GM18951 (cell line): ENCODE measurements at regions not wholly inside any gene's neighbourhood (a gene's known extent, or its start where the extent isn't known, plus 50 kb on each side); places are given as distances from the start of the nearest gene placed in this dataset.

Experiments
- POLR2A ChIP-seq: IDR thresholded peaks from 4 replicates; pipeline ENCODE4 v1.6.1; 2011; ENCODE audit warnings: mild to moderate bottlenecking; ENCODE audit not compliant: insufficient read length, insufficient read depth; ENCODE audit errors: extremely low read depth
- in situ Hi-C: fragments of 300-500 bp; cut with MboI; formaldehyde crosslinking; loops from one replicate; pipeline ENCODE4 v1.12.0; 2022; ENCODE audit warnings: low sequenced_read_pairs, mixed read lengths, inconsistent platforms; ENCODE audit not compliant: unreplicated experiment

DNA sequence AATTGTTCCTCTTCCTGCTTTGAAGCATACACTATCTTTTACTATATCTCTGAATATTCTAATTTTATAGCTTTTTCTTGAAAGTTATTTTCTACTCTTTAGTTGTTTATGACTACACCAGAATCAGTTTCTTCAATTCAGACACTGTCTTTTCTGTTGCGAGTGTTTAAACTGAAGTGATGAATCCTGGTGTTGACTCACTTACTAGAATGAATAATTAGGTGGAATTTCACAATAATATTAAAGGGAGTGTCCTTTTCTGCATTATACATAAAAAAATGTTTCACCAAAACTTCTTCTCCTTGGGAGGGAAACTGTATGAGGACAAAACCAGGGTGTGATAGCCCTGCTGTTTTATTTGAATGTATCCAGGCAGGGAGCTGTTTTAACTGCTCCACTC is 1383.1 kb downstream of the C4orf33 start:
- in situ Hi-C loops: no loop called here
- TF ChIP-seq POLR2A: no peak

DNA sequence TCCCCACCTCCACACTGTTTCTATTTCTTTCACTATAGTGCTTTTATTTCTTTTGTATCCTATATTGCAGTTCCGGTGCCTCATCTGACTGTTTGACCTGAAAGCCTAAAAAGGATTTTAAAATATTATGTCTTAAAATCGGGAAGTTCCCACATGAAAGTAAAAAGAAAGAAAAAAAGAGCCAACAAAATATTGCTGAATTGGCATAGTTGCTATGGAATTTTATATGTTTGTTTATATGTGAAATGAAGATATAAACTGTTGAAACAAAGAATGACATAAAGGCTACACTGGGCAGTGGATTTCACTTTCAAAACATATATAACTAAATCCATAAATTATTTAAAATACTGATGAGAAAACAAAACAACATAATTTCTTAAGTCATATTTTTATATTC is 1383.7 kb downstream of the C4orf33 start:
- in situ Hi-C loops: no loop called here
- TF ChIP-seq POLR2A: no peak

DNA sequence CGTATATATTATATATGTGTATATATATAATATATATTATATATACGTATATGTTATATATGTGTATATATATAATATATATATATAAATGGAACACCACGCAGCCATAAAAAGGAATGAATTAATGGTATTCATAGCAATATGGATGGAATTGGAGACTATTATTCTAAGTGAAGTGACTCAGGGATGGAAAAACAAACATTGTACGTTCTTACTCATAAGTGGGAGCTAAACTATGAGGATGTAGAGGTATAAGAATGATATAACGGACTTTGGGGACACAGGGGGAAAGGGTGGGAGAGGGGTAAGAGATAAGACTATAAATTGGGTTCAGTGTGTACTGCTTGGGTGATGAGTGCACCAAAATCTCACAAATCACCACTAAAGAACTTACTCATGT is 1388.9 kb downstream of the C4orf33 start:
- in situ Hi-C loops: no loop called here
- no peak for TF ChIP-seq POLR2A

DNA sequence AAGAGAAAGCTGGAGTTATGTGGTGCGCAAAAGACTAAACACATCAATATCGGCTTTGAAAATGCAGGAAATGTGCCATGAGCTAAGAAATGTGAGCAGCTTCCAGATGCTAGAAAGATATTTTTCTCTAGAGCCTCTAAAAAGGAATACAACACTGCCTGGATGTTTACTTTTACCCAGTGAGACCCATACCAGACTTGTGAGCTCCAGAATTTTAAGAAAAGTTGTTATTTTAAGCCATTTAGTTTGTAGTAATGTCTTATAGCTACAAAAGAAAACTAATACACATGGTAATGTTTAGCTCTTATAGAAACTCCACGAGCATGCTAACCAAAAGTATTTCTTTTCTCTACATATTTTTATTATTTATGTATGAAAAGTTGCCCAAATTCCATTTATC is 1389.4 kb downstream of the C4orf33 start:
- in situ Hi-C loops: no loop called here
- no peak for TF ChIP-seq POLR2A

DNA sequence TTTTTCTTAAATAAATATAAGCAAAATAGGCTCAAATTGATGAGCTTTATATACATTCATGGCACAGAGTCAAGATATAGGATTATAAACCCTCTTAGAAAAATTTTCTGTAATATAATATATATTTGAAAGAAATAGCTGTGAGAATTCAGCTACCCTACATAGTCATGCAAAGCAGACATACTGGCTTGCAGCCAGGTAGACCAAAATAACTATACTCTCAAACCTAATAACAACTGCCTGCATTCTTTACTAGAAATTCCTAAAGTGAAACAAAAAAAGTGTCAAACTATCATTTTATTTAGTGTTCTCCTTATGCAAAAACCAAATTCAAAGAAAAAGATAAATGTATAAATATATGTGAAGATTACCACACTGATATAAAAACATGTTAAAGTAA is 1390.2 kb downstream of the C4orf33 start:
- in situ Hi-C loops: no loop called here
- no peak for TF ChIP-seq POLR2A

DNA sequence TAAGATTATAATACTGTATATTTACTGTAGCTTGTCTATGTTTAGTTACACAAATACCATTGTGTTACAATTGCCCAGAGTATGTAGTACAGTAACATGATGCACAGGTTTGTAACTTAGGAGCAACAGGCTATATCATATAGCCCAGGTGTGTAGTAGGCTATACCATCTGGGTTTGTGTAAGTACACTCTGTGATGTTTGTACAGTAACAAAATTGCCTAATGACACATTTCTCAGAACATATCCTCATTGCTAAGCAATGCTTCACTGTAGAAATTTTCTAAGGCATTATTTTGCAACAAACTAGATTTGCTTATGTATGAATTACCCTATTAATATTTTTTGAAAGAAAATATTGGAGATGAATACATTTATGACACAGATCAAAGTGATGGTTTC is 1390.9 kb downstream of the C4orf33 start:
- TF ChIP-seq POLR2A: no peak
- in situ Hi-C loops: no loop called here

DNA sequence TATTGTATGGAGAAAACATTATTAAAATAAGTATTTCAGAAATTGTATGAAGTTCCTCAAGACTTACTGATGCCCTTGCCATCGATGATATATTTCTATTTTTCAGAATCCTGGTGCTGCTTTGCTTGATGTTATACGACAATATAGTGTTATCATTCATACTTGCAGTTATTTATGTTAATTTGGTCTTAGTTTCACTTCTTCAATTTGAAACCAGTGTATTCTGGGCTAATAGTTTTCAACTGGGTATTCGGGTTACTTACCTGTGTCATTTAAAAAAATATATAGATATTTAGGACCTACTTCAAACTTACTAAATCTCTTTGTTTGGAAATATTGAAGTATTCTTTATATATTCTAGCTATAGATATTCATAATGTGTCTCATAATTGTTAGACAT is 1414.7 kb downstream of the C4orf33 start:
- TF ChIP-seq POLR2A: no peak
- in situ Hi-C loops: no loop called here

DNA sequence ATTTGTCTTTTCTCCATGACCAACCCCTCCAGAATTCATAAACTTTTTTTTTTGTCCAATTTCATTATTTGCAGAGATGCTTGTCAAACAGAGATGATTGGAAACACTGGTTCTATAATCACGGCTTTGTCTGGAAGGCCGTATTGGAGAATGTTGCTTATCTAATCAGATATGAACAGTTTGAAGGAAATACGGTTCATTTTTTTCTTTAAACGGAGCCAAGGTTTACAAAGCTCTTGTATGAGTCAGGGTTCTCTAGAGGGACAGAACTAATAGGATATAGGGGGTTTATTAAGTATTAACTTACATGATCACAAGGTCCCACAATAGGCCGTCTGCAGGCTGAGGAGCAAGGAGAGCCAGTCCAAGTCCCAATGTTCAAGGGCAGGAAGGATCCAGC is 1415.8 kb downstream of the C4orf33 start:
- TF ChIP-seq POLR2A: no peak
- in situ Hi-C loops: no loop called here

DNA sequence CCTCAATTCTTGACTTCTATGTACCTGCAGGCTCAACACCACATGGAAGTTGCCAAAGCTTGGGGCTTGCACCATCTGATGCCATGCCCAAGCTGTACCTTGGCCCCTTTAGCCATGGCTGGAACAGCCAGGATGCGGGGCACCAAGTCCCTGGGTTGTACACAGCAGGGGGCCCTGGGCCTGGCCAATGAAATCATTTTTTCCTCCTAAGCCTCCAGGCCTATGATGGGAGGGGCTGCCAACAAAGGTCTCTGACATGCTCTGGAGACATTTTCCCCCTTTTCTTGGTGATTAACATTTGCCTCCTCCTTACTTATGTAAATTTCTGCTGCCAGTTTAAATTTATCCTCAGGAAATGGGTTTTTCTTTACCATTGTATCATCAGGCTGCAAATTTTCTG is 1428.1 kb downstream of the C4orf33 start:
- in situ Hi-C loops: no loop called here
- no peak for TF ChIP-seq POLR2A

DNA sequence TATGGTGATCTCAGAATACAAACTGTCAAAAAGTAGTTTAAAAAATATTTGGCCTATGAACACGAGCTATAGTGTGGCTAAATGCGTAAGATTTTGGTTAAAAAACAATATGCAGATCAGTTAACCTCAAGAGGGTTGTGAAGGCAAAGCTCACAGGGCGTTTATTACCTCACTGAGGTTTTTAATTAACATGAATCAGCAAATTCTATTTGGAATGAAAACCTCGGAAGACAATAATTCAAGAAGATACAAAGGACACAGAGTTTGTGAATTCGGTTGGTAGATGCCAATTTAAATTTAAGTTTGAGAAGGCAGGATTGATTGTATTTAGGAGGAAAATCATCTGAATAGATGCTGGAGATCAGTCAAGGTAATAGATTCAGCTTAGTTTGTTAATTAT is 1434.6 kb downstream of the C4orf33 start:
- TF ChIP-seq POLR2A: no peak
- in situ Hi-C loops: no loop called here

DNA sequence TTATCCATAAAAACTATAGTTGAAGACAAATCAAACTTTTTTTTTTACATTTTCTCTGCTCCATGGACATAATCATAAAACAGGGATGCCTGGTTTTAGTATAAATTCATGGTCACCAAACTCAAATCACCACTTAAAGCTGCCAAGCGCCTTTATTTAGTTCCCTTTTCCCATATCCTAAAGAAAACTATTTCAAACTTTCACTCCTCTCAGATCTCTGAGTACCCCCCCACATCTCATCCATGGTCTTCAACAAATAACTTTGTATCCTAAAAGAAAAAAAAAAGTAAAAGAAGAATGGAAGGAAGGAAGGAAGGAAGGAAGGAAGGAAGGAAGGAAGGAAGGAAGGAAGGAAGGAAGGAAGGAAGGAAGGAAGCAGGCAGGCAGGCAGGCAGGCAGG is 1438.7 kb downstream of the C4orf33 start:
- no peak for TF ChIP-seq POLR2A
- in situ Hi-C loops: no loop called here

DNA sequence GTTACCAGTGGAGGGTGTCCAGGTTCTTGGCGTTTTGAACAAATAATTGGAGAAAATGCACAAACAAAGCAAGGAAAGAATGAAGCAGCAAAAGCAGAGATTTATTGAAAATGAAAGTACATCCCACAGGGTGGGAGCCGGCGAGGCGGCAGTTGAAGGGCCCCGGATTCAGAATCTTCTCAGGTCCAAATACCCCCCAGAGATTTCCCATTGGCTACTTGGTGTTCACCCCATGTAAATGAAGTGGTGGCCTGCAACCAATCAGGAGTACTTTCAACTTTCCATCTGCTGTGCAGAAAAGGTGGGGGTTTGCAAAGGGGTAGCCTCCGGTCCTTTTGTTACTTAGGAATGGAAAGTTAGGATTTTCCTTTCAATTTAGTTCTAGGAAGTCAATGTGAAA is 1447.0 kb downstream of the C4orf33 start:
- no peak for TF ChIP-seq POLR2A
- in situ Hi-C loops: no loop called here

DNA sequence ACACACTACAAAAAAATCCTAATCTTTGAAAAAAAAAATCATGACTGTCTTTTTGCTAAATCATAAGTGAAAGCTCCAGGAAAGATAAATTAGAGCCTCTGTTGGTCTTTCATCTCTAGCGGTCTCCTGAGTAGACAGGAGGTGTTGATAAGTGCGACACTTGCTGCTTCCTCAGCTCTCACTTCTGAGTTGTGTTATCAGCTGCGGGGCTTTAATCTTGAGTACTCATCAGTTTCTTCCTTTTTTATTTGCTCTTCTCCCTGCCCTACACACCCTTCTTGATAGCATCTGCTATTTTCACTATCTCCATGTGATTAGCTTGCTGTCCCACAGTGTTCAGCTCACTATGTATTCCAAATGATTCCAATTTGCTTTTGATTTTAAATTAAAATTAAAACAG is 1449.2 kb downstream of the C4orf33 start:
- in situ Hi-C loops: no loop called here
- TF ChIP-seq POLR2A: no peak

DNA sequence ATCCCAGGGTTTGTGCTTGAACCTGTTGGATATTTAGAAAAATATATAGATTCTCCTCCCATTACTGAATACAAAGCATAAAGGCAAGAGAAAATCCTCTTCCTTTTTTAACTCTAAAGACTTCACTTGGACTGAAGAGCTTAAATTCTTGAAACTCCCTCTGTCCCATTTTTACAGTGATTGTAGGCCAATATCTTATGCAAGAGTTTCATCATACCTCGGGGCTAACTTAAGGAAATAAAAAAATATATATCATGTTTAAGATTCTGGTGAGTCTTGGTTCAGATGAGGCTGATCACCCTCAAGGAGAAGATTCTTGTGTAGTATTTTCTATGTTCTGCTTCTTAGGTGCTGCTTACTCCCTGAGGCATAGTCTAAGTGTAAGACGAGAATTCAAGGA is 1449.6 kb downstream of the C4orf33 start:
- in situ Hi-C loops: no loop called here
- TF ChIP-seq POLR2A: no peak

DNA sequence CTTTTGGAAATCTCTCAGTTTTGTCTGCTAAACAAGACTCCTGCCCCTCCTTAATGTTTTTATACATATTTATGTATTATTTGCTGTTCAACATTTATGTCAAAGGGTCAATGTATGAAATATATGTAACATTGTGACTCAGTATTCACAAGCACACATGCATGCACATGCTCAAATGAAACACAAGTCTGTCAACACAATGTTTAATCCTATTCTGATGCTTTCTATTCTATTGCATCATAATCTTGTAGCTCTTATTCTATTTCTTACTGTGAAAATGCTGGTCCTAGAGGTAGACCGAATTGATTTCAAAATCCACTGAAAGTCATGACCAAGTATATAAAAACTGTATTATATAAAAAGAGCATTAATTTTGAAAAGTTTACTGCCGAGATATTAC is 1463.3 kb downstream of the C4orf33 start:
- TF ChIP-seq POLR2A: no peak
- in situ Hi-C loops: no loop called here
